Fibroblast of the aortic adventitia (primary cell): ENCODE measurements at regions not wholly inside any gene's neighbourhood (a gene's known extent, or its start where the extent isn't known, plus 50 kb on each side); places are given as distances from the start of the nearest gene placed in this dataset.
"Not testable (repeated sequence)": the region's sequence is repeated elsewhere in the genome, so short reads cannot be mapped to it uniquely, and the experiment has no call there.

Experiments
- DNase-seq: peaks from one replicate; pipeline ENCODE4 v3.0.0-alpha.2; 2010; ENCODE audit warnings: low read depth
- H3K4me3 ChIP-seq: 2 replicates; pipeline ENCODE4 v1.5.1; 2011; ENCODE audit warnings: low read depth, mild to moderate bottlenecking, control low read depth, low read length, moderate library complexity
- CTCF ChIP-seq: IDR thresholded peaks from 2 replicates; pipeline ENCODE4 v1.5.1; 2011; ENCODE audit warnings: mild to moderate bottlenecking, low read length, control low read depth, inconsistent platforms; ENCODE audit not compliant: insufficient read depth

DNA sequence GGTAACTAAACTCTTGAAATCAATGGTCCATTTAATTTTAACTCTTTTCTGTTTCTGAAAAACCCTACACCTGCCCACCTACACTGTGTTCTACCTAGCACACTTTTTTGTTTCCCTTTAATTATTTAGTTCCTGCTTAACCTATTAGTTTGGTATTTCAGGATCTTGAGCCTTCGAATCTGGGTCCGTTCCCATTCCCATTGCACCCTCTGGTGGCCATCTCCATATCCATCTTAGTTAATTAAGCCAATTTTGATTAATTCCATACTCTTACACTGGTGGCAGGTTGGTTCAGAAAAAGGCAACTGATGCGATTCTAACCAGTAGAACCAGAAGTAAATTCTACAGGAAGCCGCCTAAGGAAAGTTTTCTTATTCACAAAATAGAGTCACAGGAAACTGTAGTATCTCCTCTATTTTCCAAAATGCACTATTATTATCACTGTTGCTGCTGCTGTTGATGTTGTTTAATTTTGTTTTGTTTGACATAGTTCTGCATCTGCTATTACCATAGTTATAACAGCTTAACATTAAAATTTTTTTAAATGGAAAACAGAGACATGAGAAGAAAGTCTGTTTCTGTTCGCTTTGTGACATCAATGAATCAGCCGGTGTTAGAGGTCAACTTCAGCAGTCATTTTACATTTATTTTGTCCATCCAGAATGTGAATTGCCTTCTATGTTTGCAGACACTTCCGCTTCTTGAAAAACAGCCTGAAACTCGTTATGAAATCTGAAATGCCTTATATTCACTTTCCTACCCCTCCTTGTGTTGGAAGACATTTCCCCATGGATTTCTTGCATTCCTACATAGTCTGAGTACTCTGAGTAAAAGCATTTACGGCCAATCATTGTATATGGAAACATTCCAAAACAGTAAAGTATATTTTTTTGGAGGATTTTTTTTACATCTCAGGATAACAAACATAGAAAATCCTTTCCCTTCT, 115.5 kb upstream of the NCAM2 start:
- TF ChIP-seq CTCF, result peak; percentile 43
- DNase-seq, result peak; percentile 22
- no peak overlapping the region for H3K4me3 ChIP-seq

GRCh38 chr21:20883408-20883800, 114.8 kb upstream of the NCAM2 start:
- no peak for DNase-seq
- H3K4me3 ChIP-seq, result no peak overlapping the region
- TF ChIP-seq CTCF, result no peak

DNA sequence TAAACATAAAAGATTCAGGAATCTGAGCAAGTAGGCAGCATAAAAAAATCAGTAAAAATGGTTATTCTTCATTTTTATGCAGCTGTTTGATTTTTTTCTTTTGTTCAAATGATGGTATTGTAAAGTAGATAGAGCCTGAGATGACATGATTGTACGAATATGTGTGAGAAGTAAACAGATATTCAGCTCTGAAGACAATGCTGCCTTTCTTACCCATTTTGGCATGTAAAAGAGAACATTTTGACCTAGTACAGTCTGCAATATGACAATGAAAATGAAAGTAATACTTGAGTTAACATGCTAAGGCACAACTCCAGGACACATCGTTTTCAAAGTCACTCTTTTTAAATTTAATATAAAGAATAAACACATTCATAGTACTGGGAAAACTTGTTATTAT, 95.7 kb upstream of the NCAM2 start:
- no peak overlapping the region for H3K4me3 ChIP-seq
- no peak for TF ChIP-seq CTCF
- DNase-seq, result no peak

GRCh38 chr21:20902998-20903397, 95.2 kb upstream of the NCAM2 start:
- no peak for TF ChIP-seq CTCF
- no peak for DNase-seq
- H3K4me3 ChIP-seq, result no peak overlapping the region

DNA sequence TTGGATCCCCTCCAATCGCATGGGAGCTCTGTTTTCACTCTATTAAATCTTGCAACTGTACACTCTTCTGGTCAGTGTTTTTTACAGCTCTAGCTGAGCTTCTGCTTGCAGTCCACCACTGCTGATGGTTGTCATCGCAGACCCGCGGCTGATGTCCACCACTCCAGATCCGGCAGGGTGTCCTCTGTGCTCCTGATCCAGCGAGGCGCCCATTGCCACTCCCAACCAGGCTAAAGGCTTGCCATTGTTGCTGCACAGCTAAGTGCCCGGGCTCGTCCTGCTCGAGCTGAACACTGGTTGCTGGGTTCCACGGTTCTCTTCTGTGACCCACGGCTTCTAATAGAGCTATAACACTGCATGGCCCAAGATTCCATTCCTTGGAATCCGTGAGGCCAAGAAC, 70.7 kb upstream of the NCAM2 start:
- DNase-seq, H3K4me3 ChIP-seq: not testable (repeated sequence)

DNA sequence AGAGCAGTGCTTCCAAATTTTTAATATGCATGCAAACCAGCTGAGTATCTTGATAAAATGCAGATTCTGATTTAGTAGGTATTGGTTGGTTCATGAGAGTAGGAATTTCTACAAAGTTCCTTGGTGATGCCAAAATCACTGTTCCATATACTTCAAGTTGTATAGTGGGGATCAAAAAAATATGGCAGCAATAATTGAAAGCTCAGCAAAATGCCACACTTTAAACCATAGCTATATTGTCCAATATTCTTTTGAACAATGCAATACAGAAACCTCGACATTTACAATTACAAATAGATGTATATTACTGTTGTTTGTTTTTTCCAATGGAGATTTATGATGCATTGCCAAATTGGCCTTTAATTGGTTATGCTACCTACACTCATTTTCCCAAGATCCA, 55.7 kb upstream of the NCAM2 start:
- TF ChIP-seq CTCF, result no peak
- no peak for DNase-seq
- no peak overlapping the region for H3K4me3 ChIP-seq

GRCh38 chr21:20943561-20943997, 54.6 kb upstream of the NCAM2 start:
- no peak for DNase-seq
- no peak for TF ChIP-seq CTCF
- H3K4me3 ChIP-seq, result no peak overlapping the region
